NCI-H1048 (cell line): ENCODE measurements at regions not wholly inside any gene's neighbourhood (a gene's known extent, or its start where the extent isn't known, plus 50 kb on each side); places are given as distances from the start of the nearest gene placed in this dataset.

ENCODE experiments used
- DNase-seq: peaks from one replicate; lab custom pipeline; 2025; lab: John Stamatoyannopoulos, UW

- no peak for DNase-seq
Observed at GRCh38 chr5:125138266-125138665, 391.8 kb upstream of the ZNF608 start.

- no peak for DNase-seq
Observed at GRCh38 chr5:125139590-125139989, 393.2 kb upstream of the ZNF608 start.

DNA sequence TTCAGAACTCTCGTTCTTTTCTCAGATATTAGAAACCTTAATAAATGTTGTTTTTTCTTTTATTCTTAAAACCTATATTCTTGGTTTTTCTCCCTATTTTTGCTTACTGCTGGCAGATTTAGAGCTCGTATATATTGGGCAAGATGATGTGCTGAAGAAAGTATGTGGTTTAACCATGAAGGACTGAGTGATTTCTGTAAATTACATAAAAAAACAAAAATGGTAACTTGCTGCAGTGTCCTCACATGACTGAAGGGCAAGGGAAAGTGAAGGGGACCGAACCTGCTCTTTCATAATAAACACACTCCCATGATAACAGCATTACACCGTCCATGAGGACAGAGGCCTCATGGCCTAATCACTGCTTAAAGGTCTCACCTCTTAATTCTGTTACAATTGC, 393.8 kb upstream of the ZNF608 start:
- DNase-seq: no peak

GRCh38 chr5:125140855-125141254, 394.4 kb upstream of the ZNF608 start:
- no peak for DNase-seq

DNA sequence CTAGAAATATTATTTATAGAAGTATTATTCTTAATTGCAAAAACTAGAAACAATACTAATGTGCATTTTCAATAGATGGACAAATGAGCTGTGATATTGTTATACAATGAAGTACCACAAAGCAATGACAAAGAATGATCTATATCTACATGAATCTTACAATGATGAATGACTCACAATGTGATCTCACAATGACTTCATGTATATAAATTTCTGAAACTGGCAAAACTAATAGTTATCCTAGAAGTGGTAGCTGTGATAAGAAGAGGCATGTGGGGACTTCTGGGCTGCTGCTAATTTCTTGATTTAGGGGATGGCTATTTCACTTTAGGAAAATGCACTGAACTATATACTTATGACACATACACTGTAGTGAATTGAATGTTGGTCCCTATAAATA, 396.0 kb upstream of the ZNF608 start:
- no peak for DNase-seq

DNA sequence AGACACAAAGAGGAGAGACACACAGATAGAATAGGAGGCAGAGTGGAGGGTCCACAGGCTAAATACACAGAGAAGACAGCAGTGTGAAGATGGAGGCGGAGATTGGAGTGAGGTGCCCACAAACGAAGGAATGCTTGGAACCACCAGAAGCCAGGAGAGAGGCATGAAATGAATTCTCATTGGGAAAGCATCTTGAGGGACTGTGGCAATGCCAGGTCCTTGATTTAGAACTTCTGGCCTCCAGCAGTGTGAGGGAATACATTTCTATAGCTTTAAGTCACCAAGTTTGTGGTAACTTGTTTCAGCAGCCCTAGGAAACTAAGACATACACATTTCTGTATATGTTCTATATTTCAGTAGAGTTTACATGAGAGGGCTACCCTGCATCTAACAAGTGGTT, 396.6 kb upstream of the ZNF608 start:
- no peak for DNase-seq

GRCh38 chr5:125148076-125148475, 401.6 kb upstream of the ZNF608 start:
- no peak for DNase-seq

DNA sequence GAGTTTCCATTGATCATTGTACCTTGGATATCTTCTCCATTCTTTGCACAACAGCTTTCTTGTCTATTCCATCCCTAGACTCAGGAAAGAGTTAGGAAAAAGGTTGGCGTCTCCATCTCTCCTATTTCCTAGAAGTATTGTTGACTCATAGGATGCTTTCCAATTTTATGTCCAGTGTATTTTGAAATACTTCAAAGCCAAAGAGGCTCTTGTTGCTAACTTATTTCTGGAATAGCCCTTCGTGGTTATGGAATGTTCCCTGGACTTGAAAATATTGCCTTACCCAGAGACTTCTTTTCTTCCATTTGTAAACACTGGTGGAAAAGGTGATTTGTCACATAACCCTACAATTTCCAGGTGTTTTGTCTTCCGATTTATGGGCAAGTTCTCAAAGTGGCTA, 402.3 kb upstream of the ZNF608 start:
- DNase-seq: no peak

DNA sequence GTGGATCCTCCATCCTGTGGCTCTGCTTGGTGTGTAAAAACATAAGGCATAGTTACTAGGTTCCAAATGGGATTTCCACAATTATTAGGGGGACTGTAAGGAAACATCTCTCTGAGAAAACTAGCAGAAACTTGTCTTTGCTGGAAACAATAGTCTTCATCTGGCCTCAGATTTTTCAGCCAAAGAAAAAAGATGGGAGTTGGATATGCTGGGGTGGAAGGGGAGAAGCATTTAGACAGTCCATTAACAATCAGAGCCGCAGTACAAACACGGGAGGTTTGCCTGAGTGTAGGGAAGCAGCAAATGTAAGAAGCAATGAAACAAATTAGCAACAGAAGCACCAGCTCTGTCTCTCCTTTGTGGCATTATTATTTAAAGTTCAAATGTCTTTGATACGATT, 402.7 kb upstream of the ZNF608 start:
- no peak for DNase-seq

DNA sequence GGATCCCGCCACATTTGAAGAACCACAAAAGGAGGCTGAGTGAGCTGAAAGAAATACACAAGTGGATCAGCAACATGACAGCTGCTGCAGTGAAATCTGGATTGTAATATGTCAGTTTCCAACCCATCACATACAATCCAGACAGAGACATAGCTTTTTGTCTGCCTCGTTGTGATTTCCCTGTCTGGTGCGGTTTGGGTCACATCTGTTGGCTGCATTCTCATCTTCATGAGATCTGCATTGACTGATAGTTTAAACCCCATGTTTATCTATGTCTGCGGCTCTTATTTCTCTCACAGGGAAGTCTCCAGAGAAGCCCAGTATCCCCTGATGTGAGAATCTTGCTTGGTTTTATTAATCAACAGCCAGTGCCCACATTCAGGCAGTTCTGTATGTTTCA, 403.1 kb upstream of the ZNF608 start:
- DNase-seq: no peak

DNA sequence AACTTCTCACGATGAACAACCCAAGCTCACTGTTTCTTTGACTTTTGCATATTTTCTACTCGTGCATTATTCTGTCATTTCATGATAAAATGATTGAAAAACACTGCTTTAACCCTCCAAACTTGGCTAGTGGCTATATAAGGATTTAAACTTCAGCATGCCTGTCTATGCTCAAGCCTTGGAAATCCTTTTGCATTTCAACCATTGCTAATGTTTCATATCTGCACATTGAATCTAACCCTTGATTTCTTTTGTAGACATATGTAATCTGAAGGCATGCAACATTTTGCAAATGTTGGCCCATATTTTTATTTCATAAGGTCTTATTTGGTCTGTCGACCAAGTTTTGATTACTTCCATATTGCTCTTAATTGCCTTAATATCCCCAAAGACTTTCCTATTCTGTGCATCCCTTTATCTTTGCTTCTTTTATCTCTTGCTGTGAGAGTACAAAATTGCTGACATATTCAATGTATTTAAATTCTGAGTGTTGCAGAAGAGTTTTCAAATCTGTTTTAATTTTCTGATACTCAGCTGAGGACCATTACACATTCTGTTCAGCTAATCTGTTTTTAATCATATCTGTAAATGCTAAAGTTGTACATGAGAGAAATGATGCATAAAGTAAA, 403.7 kb upstream of the ZNF608 start:
- DNase-seq: no peak

DNA sequence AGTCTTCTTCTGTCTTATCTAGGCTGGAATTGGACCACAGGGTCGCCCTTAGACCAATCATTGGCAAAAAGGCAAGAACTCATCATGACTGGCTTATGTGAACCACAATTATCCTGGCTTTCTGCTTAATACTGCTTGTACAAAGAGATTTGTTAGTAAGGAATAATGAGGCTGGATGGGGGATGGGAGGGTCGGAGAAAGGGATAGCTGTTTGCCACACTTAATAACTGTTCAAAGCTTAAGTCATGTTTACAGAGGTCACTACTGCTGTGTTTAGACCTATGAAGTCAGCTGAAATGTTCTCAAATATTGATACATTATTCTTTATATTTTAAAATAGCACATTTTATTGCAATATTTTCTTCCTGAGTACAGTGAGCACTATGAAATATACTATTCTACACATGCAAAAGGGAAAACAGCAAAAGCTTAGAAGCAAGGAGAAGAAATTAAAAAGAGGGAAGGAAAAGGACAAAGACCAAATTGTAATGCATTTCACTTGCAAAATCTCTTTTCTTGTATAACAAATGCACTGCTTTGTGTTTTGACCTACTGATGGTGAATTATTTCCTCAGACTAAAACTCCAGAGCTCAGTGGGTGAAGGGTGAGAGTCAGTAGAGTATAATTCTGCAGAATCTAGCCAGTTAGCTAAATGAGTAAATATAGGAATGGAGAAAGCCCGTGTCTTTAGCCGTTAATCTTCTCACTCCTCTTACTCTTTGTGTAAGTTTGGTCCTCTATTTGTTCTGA, 404.9 kb upstream of the ZNF608 start:
- no peak for DNase-seq

DNA sequence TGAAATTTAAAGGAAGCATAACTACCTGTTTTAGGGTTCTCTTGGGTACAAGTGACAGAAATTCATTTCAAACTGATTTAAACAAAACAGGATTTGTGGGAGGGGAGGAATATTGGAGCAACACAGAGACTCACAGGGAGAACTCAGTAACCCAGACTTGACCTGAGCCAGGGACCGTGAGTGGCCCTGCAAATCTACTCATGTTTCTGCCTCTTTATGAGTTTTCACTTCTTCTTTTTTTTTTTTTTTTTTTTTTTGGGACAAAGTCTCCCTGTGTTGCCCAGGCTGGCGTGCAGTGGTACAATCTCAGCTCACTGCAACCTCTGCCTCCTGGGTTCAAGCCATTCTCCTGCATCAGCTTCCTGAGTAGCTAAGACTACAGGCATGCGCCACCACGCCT, 405.6 kb upstream of the ZNF608 start:
- DNase-seq: no peak

- DNase-seq: no peak
Observed at GRCh38 chr5:125152461-125153189, 406.2 kb upstream of the ZNF608 start.

GRCh38 chr5:125153231-125153630, 406.8 kb upstream of the ZNF608 start:
- no peak for DNase-seq

- no peak for DNase-seq
Observed at GRCh38 chr5:125154301-125155110, 408.1 kb upstream of the ZNF608 start.

DNA sequence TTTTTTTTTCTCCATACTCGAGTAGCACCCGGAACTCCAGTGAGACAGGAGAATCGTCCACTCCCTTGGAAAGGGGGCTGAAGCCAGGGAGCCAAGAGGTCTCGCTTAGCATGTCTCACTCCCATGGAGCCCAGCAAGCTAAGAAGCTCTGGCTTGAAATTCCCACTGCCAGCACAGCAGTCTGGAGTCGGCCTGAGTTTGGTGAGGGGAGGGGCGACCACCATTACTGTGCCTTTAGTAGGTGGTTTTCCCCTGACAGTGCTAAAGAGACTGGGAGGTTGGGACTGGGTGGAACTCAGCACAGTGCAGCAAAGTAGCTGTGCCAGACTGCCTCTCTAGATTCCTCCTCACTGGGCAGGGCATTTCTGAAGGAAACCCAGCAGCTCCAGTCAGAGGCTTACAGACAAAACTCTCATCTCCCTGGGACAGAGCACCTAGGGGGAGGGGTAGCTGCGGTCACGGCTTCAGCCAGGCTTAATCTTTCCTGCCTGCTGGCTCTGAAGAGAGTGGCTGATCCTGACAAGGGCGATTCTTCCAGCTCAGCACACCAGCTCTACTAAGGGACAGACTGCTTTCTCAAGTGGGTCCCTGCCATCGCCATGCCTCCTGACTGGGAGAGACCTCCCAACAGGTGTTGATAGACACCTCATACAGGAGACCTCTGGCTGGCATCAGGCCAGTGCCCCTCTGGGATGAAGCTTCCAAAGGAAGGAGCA, 414.5 kb upstream of the ZNF608 start:
- no peak for DNase-seq

GRCh38 chr5:125162714-125163113, 416.3 kb upstream of the ZNF608 start:
- DNase-seq: no peak

DNA sequence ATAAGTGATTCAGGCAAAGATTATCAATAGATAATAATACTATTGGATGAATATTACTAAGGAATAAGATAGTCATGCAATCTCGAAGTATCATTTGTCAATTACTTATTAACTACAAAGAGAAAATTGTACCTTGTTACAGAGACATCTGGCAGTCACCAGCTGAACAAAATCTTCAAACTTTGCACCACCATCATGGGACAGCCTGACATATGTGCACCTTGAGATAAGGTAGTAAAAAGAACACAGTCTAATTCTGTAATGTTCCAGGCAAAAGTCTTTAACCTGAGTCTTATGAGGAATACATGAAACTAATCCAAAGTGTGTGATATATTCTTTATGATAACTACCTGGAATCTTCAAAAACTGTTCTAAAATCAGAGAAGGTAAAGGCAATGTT, 423.0 kb upstream of the ZNF608 start:
- no peak for DNase-seq

DNA sequence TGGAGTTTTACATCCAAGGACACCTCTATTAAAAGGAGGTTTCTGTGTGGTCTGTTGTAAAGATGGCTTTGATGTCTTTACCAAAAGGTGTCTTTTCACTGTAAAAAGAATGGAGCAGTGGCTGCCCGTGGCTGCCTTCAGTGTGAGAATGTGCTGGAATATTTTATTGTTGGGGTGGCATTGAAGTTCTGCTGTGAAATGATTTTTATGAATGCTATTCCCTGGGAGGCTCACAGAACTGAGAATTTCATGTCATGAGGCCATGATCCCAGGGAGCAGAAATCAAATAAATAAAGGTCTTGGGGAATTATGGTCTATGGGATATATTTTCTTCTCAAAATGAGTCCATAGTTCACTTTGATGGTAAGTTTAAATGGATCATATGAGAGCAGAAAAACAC, 425.2 kb upstream of the ZNF608 start:
- DNase-seq: no peak

DNA sequence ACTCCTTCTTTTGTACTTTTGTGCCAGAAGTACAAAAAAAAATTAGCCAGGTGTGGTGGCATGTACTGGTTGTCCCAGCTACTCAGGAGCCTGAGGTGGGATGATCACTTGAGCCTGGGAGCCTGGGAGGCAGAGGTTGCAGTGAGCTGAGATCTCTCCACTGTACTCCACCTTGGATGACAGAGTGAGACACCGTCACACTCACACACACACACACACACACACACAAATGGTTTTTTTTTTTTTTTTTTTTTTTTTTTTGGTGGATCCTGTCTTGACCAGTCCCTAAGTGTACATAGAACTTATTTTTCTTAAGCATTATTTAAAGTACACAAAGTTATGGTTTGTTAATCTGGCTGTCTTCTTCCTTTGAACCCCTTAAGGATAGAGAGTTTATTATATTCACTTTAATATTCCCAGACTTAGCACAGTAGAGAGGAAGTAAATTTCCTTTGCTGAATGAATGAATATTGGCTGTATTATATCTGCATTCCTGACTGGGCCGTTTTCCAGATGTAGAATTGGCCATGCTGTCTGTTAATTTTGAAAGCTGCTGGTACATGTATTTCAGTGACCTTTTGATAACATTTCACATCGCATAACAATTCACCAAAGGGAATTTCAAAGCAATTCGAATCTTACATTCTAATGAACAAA, 429.0 kb upstream of the ZNF608 start:
- DNase-seq: no peak
